ENCODE measurements at regions not wholly inside any gene's neighbourhood (a gene's known extent, or its start where the extent isn't known, plus 50 kb on each side); places are given as distances from the start of the nearest gene placed in this dataset.
"Not testable (repeated sequence)": the region's sequence is repeated elsewhere in the genome, so short reads cannot be mapped to it uniquely, and the experiment has no call there.

DNA sequence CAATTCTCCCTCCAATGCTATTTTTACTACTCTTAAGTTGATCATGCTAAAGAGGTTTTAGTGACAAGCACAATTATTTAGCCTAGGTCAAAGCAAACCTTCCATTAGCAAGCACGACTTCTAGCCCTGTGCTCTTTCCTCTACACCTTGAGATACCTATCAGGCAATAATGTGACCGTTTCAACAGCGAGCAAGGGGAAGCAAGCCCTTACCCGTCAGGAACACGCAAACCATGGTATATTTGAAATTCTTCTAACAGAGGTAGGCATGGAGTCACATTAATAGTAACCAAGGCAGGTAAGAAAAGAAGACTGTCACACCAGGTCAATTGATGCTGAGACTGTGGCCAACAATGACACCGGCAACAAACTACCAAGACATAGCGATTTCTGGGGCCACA lies 68.9 kb upstream of the VGLL4 start:
- no peak overlapping the region for H3K27ac ChIP-seq (ENCODE audit: low read length)
- H3K79me2 ChIP-seq (ENCODE audit: insufficient read depth, low read length) = no peaks in the 10 kb centered on the region

DNA sequence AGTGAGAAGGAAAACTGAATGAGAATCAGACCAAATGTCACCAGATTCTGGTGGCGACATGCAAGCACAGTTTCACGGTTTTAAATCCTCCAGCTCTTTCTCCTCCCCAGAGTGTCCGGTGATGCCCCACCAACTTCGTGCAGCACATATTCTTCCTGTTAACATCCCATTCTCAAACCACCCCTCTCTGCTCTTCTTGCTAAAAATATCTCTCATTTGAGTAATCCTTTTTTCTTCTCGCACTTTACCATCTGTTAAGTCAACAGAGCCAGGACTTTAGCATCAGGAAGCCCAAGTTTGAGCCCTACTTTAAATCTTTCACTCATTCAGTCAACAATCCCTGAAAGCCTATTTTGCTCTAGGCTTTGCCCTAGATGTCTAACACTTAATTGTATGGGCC lies 68.2 kb upstream of the VGLL4 start:
- Histone ChIP-seq H4K20me1 (ENCODE audit: insufficient read depth, low read length) (0 out of 2 replicates have a peak, but pooled peaks cover 4% of the 10 kb centered on the region), H2AFZ (ENCODE audit: low read depth, low read length) (no peak overlapping the region), H3K4me1 (ENCODE audit: insufficient read depth, low read length) (no peaks in the 10 kb centered on the region), H3K27ac (ENCODE audit: low read length) (no peak overlapping the region), H3K27me3 (ENCODE audit: insufficient read depth, low read length, poor library complexity) (peaks cover 7% of the 10 kb centered on the region), H3K9ac (ENCODE audit: low read depth, low read length) (no peak overlapping the region), H3K36me3 (ENCODE audit: insufficient read depth, low read length) (no peaks in the 10 kb centered on the region), H3K4me3 (ENCODE audit: low read depth in 1 of 2, low read length in 2 of 2) (no peak overlapping the region), H3K79me2 (ENCODE audit: insufficient read depth, low read length) (no peaks in the 10 kb centered on the region), H3K4me2 (ENCODE audit: insufficient read depth, low read length) (no peak overlapping the region), H3K9me3 (ENCODE audit: insufficient read depth, low read length, severe bottlenecking) (peaks cover 7% of the 10 kb centered on the region)
- no peak for DNase-seq
- ATAC-seq (ENCODE audit: insufficient read depth, low read depth) = no peak
- TF ChIP-seq, protein P1, sequence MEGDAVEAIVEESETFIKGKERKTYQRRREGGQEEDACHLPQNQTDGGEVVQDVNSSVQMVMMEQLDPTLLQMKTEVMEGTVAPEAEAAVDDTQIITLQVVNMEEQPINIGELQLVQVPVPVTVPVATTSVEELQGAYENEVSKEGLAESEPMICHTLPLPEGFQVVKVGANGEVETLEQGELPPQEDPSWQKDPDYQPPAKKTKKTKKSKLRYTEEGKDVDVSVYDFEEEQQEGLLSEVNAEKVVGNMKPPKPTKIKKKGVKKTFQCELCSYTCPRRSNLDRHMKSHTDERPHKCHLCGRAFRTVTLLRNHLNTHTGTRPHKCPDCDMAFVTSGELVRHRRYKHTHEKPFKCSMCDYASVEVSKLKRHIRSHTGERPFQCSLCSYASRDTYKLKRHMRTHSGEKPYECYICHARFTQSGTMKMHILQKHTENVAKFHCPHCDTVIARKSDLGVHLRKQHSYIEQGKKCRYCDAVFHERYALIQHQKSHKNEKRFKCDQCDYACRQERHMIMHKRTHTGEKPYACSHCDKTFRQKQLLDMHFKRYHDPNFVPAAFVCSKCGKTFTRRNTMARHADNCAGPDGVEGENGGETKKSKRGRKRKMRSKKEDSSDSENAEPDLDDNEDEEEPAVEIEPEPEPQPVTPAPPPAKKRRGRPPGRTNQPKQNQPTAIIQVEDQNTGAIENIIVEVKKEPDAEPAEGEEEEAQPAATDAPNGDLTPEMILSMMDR (IDR thresholded peaks at IDR 0.05; ENCODE audit: borderline replicate concordance, extremely low read depth, low read length, poor library complexity, severe bottlenecking) = no peak
- TF ChIP-seq EZH2 (IDR thresholded peaks at IDR 0.05; ENCODE audit: borderline replicate concordance, low read depth, low read length, severe bottlenecking) = no peak

More for the DNA sequence above, 68.9 kb upstream of the VGLL4 start:
- 0 out of 2 replicates have a peak, but pooled peaks cover 4% of the 10 kb centered on the region for H4K20me1 ChIP-seq (ENCODE audit: insufficient read depth, low read length)
- no peak overlapping the region for H3K4me3 ChIP-seq (ENCODE audit: low read depth in 1 of 2, low read length in 2 of 2)
- H3K27me3 ChIP-seq (ENCODE audit: insufficient read depth, low read length, poor library complexity) = peaks cover 13% of the 10 kb centered on the region
- no peak overlapping the region for H3K4me2 ChIP-seq (ENCODE audit: insufficient read depth, low read length)
- TF ChIP-seq, protein P1 (IDR thresholded peaks at IDR 0.05; ENCODE audit: borderline replicate concordance, extremely low read depth, low read length, poor library complexity, severe bottlenecking) = no peak
- no peak for TF ChIP-seq EZH2 (IDR thresholded peaks at IDR 0.05; ENCODE audit: borderline replicate concordance, low read depth, low read length, severe bottlenecking)
- ATAC-seq (ENCODE audit: insufficient read depth, low read depth) (no peak), DNase-seq (no peak)
- no peaks in the 10 kb centered on the region for H3K4me1 ChIP-seq (ENCODE audit: insufficient read depth, low read length)
- H3K36me3 ChIP-seq (ENCODE audit: insufficient read depth, low read length) = no peaks in the 10 kb centered on the region
- no peak overlapping the region for H3K9ac ChIP-seq (ENCODE audit: low read depth, low read length)
- peaks cover 7% of the 10 kb centered on the region for H3K9me3 ChIP-seq (ENCODE audit: insufficient read depth, low read length, severe bottlenecking)
- no peak overlapping the region for H2AFZ ChIP-seq (ENCODE audit: low read depth, low read length)

DNA sequence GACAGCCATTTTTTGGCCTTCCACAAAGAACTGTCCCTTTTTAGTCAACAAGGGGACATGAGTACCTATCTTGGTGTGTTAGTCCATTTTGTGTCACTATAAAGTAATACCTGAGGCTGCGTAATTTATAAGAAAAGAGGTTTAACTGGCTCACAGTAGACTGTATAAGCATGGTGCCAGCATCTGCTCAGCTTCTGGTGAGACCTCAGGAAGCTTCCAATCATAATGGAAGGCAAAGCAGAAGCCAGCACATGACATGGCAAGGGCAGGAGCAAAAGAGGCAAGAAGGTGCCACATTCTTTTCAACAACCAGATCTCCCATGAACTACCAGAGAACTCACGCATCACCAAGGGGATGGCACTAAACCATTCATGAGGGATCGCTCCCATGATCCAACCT lies 66.1 kb upstream of the VGLL4 start:
- Histone ChIP-seq H3K4me3 (ENCODE audit: low read depth in 1 of 2, low read length in 2 of 2) (no peak overlapping the region), H4K20me1 (ENCODE audit: insufficient read depth, low read length) (0 out of 2 replicates have a peak, but pooled peaks cover 4% of the 10 kb centered on the region), H3K79me2 (ENCODE audit: insufficient read depth, low read length) (no peaks in the 10 kb centered on the region), H3K9me3 (ENCODE audit: insufficient read depth, low read length, severe bottlenecking) (peaks cover 7% of the 10 kb centered on the region), H3K4me1 (ENCODE audit: insufficient read depth, low read length) (no peaks in the 10 kb centered on the region), H3K27ac (ENCODE audit: low read length) (no peak overlapping the region), H3K9ac (ENCODE audit: low read depth, low read length) (no peak overlapping the region), H3K4me2 (ENCODE audit: insufficient read depth, low read length) (no peak overlapping the region), H3K36me3 (ENCODE audit: insufficient read depth, low read length) (no peaks in the 10 kb centered on the region), H3K27me3 (ENCODE audit: insufficient read depth, low read length, poor library complexity) (no peaks in the 10 kb centered on the region), H2AFZ (ENCODE audit: low read depth, low read length) (no peak overlapping the region)
- ATAC-seq (ENCODE audit: insufficient read depth, low read depth) = no peak
- TF ChIP-seq, protein P1 (IDR thresholded peaks at IDR 0.05; ENCODE audit: borderline replicate concordance, extremely low read depth, low read length, poor library complexity, severe bottlenecking) = no peak
- TF ChIP-seq EZH2 (IDR thresholded peaks at IDR 0.05; ENCODE audit: borderline replicate concordance, low read depth, low read length, severe bottlenecking) = no peak
- no peak for DNase-seq

DNA sequence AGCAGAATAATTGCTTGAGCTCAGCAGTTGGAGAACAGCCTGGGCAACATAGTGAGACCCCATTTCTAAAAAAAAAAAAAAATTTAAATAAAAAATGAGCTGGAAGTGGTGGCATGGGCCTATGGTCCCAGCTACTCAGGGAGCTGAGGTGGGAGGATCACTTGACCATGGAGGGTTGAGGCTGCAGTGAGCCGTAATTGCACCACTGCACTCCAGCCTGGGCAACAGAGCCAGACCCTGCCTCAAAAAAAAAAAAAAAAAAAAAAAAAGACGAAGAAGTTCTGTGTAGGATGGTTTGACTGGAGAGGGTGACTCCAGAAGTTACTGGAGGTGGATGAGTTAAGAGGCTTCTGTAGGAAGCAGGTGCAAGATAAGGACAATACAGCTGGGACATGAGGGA lies 63.4 kb upstream of the VGLL4 start:
- not testable (repeated sequence) for DNase-seq; H3K4me2 ChIP-seq (ENCODE audit: insufficient read depth, low read length); H3K4me1 ChIP-seq (ENCODE audit: insufficient read depth, low read length); H3K36me3 ChIP-seq (ENCODE audit: insufficient read depth, low read length); H3K79me2 ChIP-seq (ENCODE audit: insufficient read depth, low read length); ATAC-seq (ENCODE audit: insufficient read depth, low read depth); H2AFZ ChIP-seq (ENCODE audit: low read depth, low read length); H3K9me3 ChIP-seq (ENCODE audit: insufficient read depth, low read length, severe bottlenecking); H3K27ac ChIP-seq (ENCODE audit: low read length); H3K9ac ChIP-seq (ENCODE audit: low read depth, low read length); H3K4me3 ChIP-seq (ENCODE audit: low read depth in 1 of 2, low read length in 2 of 2); H3K27me3 ChIP-seq (ENCODE audit: insufficient read depth, low read length, poor library complexity); H4K20me1 ChIP-seq (ENCODE audit: insufficient read depth, low read length)
